ENCODE measurements at regions not wholly inside any gene's neighbourhood (a gene's known extent, or its start where the extent isn't known, plus 50 kb on each side); places are given as distances from the start of the nearest gene placed in this dataset.

DNA sequence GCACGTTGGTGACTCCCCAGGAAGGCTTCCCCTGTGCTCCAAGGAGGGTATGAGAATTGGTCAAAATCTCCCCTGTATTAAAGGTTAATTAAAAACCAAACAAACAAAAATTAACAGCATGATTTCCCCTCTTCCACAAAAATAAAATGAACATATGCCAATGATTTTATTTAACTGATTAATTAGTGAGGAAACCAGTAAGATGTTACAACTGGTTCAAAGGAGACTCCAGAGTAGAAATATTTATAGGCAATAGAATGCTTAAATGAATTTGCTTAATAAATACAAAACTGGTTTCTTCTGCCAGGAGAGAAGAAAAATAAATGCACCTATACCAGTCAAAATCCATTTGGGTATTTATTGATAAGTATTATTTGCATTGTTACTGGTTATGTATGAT, 249.5 kb upstream of the DEPDC1 start:
- TF ChIP-seq CTCF (IDR thresholded peaks at IDR 0.05; ENCODE audit: low read length) (no peak), EZH2 (optimal IDR thresholded peaks at IDR 0.05; ENCODE audit: low read depth, low read length) (no peak), EZH2phosphoT487 (IDR thresholded peaks at IDR 0.05; ENCODE audit: low read length) (no peak)
- no peak overlapping the region for H3K4me3 ChIP-seq (ENCODE audit: low read length)
- DNase-seq: no peak

DNA sequence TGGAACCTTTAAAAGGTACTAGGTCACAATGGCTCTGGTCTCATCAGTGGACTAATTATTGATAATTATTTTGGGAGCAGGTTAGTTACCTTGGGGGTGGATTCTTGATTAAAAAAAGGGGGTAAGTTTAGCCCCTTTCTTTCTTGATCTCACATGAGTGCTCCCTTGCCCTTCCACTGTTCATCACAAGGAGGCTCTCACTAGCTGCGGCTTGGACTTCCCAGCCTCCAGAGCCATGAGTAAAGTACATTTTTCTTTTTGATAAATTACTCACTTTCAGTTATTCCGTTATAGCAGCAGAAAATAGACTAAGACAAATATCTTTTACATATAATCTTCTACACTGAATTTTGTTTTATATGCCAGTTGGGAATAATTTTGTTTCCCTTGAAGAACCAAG, 254.8 kb upstream of the DEPDC1 start:
- Histone ChIP-seq H3K27ac (ENCODE audit: low read length) (no peak overlapping the region), H3K4me2 (ENCODE audit: low read depth, low read length) (no peak overlapping the region), H3K36me3 (replicated peaks; ENCODE audit: insufficient read depth, low read length) (no peaks in the 10 kb centered on the region), H3K27me3 (replicated peaks; ENCODE audit: insufficient read depth, low read length) (no peaks in the 10 kb centered on the region), H3K9ac (ENCODE audit: low read length) (no peak overlapping the region), H2AFZ (ENCODE audit: low read length) (no peak overlapping the region), H3K9me2 (replicated peaks; ENCODE audit: insufficient read depth, low read length) (no peaks in the 10 kb centered on the region), H3K9me3 (replicated peaks; ENCODE audit: insufficient read depth, low read length) (no peaks in the 10 kb centered on the region), H3K4me3 (ENCODE audit: low read length) (no peak overlapping the region), H4K20me1 (ENCODE audit: insufficient read depth, low read length) (no peaks in the 10 kb centered on the region), H3F3A (ENCODE audit: insufficient read depth, low read length) (no peaks in the 10 kb centered on the region), H3K4me1 (ENCODE audit: low read length) (no peaks in the 10 kb centered on the region), H3K79me2 (ENCODE audit: low read length) (no peaks in the 10 kb centered on the region)
- no peak for DNase-seq
- TF ChIP-seq CTCF (IDR thresholded peaks at IDR 0.05; ENCODE audit: low read length) (no peak; the same call in 1 of the 2 replicates), EZH2phosphoT487 (IDR thresholded peaks at IDR 0.05; ENCODE audit: low read length) (no peak), EZH2 (optimal IDR thresholded peaks at IDR 0.05; ENCODE audit: low read depth, low read length) (no peak)

More for the DNA sequence above, 249.5 kb upstream of the DEPDC1 start:
- no peaks in the 10 kb centered on the region for H4K20me1 ChIP-seq (ENCODE audit: insufficient read depth, low read length)
- no peak overlapping the region for H2AFZ ChIP-seq (ENCODE audit: low read length)
- H3K9me3 ChIP-seq (replicated peaks; ENCODE audit: insufficient read depth, low read length): no peaks in the 10 kb centered on the region
- no peaks in the 10 kb centered on the region for H3K9me2 ChIP-seq (replicated peaks; ENCODE audit: insufficient read depth, low read length)
- H3K4me2 ChIP-seq (ENCODE audit: low read depth, low read length): no peak overlapping the region
- H3K79me2 ChIP-seq (ENCODE audit: low read length): no peaks in the 10 kb centered on the region
- no peaks in the 10 kb centered on the region for H3K4me1 ChIP-seq (ENCODE audit: low read length)
- no peaks in the 10 kb centered on the region for H3K36me3 ChIP-seq (replicated peaks; ENCODE audit: insufficient read depth, low read length)
- H3F3A ChIP-seq (ENCODE audit: insufficient read depth, low read length): no peaks in the 10 kb centered on the region
- H3K27me3 ChIP-seq (replicated peaks; ENCODE audit: insufficient read depth, low read length): no peaks in the 10 kb centered on the region
- no peak overlapping the region for H3K9ac ChIP-seq (ENCODE audit: low read length)
- H3K27ac ChIP-seq (ENCODE audit: low read length): no peak overlapping the region

GRCh38 chr1:68758666-68759209, 261.9 kb upstream of the DEPDC1 start:
- Histone ChIP-seq H3K9me3 (replicated peaks; ENCODE audit: insufficient read depth, low read length) (no peaks in the 10 kb centered on the region), H4K20me1 (ENCODE audit: insufficient read depth, low read length) (no peaks in the 10 kb centered on the region), H3K4me3 (ENCODE audit: low read length) (no peak overlapping the region), H3K36me3 (replicated peaks; ENCODE audit: insufficient read depth, low read length) (no peaks in the 10 kb centered on the region), H2AFZ (ENCODE audit: low read length) (no peak overlapping the region), H3K9ac (ENCODE audit: low read length) (no peak overlapping the region), H3F3A (ENCODE audit: insufficient read depth, low read length) (no peaks in the 10 kb centered on the region), H3K27me3 (replicated peaks; ENCODE audit: insufficient read depth, low read length) (no peaks in the 10 kb centered on the region), H3K9me2 (replicated peaks; ENCODE audit: insufficient read depth, low read length) (no peaks in the 10 kb centered on the region), H3K79me2 (ENCODE audit: low read length) (no peaks in the 10 kb centered on the region), H3K4me1 (ENCODE audit: low read length) (no peaks in the 10 kb centered on the region), H3K27ac (ENCODE audit: low read length) (no peak overlapping the region), H3K4me2 (ENCODE audit: low read depth, low read length) (no peak overlapping the region)
- no peak for DNase-seq
- TF ChIP-seq CTCF (IDR thresholded peaks at IDR 0.05; ENCODE audit: low read length) (no peak), EZH2 (optimal IDR thresholded peaks at IDR 0.05; ENCODE audit: low read depth, low read length) (no peak), EZH2phosphoT487 (IDR thresholded peaks at IDR 0.05; ENCODE audit: low read length) (no peak)

Data from MM.1S (cell line).